Bronchial epithelial cell (primary cell): ENCODE measurements at regions not wholly inside any gene's neighbourhood (a gene's known extent, or its start where the extent isn't known, plus 50 kb on each side); places are given as distances from the start of the nearest gene placed in this dataset.

ENCODE experiments used
- DNase-seq: peaks from one replicate; pipeline ENCODE4 v3.0.0-alpha.2; 2010; ENCODE audit warnings: low read depth
- FAIRE-seq: peaks from 2 replicates; lab custom pipeline; 2011; peaks lifted over from hg19 to GRCh38; lab: Jason Lieb, UNC
- H3K27me3 ChIP-seq: 2 replicates; pipeline ENCODE4 v1.5.1; 2011; ENCODE audit warnings: low read length; ENCODE audit not compliant: control insufficient read depth, insufficient read depth
- H3K36me3 ChIP-seq: 2 replicates; pipeline ENCODE4 v1.5.1; 2011; ENCODE audit warnings: low read length; ENCODE audit not compliant: control insufficient read depth, insufficient read depth
- H3K4me3 ChIP-seq: 2 replicates; pipeline ENCODE4 v1.5.1; 2011; ENCODE audit warnings: mild to moderate bottlenecking, low read depth, low read length, control low read depth
- TF ChIP-seq, protein P1 (sequence below): IDR thresholded peaks from 2 replicates; pipeline ENCODE4 v1.5.1; 2011; ENCODE audit warnings: mild to moderate bottlenecking, moderate library complexity, low read length, control low read depth, inconsistent platforms; ENCODE audit not compliant: insufficient read depth, severe bottlenecking

DNA sequence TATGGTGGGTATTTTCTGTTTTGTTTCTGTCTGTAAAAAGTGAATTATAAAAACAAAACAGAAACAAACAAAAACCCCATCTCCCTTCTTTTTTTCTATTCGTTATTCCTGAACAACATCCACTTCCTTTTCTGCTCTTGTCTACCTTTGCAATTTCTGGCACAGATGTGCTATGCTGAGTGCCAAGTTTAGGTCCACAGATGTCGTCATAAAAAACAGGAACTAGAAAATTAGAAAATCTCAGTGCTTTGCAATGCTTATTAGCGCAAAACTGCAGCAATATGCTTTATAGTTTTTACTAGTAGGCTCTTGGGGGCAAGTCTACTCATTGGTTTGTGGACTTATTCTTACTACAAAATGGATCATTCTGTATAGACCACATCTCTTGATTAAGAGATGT is 94.2 kb upstream of the PRKCQ start:
- no peak overlapping the region for H3K4me3 ChIP-seq
- DNase-seq (no peak), FAIRE-seq (no peak)
- peaks cover 6% of the 10 kb centered on the region for H3K27me3 ChIP-seq
- TF ChIP-seq, protein P1, sequence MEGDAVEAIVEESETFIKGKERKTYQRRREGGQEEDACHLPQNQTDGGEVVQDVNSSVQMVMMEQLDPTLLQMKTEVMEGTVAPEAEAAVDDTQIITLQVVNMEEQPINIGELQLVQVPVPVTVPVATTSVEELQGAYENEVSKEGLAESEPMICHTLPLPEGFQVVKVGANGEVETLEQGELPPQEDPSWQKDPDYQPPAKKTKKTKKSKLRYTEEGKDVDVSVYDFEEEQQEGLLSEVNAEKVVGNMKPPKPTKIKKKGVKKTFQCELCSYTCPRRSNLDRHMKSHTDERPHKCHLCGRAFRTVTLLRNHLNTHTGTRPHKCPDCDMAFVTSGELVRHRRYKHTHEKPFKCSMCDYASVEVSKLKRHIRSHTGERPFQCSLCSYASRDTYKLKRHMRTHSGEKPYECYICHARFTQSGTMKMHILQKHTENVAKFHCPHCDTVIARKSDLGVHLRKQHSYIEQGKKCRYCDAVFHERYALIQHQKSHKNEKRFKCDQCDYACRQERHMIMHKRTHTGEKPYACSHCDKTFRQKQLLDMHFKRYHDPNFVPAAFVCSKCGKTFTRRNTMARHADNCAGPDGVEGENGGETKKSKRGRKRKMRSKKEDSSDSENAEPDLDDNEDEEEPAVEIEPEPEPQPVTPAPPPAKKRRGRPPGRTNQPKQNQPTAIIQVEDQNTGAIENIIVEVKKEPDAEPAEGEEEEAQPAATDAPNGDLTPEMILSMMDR, result no peak
- H3K36me3 ChIP-seq, result no peaks in the 10 kb centered on the region

DNA sequence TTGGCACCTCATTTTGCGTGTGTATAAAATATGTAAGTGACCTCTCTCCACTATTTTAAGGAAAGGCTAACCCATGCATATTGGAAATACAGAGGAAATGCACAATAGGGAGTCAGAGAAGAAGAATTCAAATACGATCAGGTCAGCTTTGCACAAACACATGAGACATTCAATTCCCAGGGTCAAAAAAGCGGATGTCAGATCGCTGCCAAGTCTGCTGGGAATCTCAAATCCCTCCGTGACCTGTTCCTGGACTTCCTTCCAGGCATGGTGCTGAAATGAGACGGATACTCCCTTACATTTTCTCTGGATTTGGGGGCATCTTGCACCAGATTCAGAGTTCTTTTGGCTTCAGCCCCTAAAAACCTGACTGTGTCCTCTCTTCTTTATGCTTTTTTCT is 91.9 kb upstream of the PRKCQ start:
- TF ChIP-seq, protein P1, result no peak
- Histone ChIP-seq H3K4me3 (no peak overlapping the region), H3K27me3 (peaks cover 6% of the 10 kb centered on the region), H3K36me3 (no peaks in the 10 kb centered on the region)
- FAIRE-seq, result no peak
- no peak for DNase-seq

DNA sequence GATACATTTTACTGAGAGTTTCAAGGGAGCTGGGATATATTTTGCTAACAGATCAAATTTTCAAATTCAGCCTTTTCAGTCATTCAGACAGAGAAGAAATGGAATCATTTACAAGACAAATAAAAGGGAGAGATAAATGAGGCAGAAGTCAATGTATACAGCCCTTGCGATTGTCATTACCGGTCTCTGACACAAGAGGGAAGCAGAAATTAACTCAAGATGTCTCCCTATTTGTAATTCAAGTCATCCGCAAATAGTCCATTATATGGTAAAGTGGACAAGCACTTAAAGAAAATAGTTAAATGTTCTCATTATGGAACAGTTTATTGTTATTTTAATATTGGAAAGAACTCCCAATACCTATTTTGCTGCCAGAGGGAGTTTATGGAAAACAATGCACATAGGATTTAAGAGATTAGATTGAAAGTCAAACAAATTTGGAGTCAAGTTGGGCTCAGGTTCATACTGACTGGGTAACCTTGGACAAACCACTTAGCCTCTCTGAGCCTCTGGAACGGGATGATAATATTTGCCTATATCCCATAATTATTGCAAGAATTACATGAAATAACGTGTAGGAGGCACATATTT is 89.3 kb upstream of the PRKCQ start:
- Histone ChIP-seq H3K27me3 (no peaks in the 10 kb centered on the region), H3K36me3 (no peaks in the 10 kb centered on the region), H3K4me3 (no peak overlapping the region)
- DNase-seq (peak; percentile 70), FAIRE-seq (no peak)
- TF ChIP-seq, protein P1, result peak; percentile 62

DNA sequence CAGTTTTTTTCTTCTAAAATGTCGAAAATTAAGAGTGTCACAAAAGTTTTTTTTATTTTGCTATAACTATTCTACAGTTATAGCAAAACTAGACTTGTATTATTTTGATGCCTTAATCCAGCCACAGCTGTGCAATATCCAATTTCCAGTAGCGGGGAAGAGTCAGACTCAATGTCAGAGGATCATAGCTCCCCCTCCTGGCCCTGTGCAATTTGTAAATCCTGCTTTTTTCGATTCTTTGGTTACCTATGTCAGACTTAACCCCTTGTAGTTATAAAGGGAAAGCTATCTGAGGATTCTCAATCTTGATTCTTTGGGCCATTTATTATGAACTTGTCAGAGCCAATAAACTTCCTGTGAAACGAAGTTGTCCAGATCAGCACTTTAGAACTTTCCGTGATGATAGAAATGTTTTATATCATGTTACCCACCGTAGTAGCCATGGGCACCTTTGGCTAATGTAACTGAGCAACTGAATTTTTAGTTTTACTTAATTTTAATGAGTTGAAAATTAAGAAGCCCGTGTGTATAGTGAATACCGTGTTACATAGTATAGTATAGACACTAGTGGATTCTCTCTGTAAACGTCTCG is 87.7 kb upstream of the PRKCQ start:
- DNase-seq (peak; percentile 57), FAIRE-seq (no peak)
- TF ChIP-seq, protein P1, result peak; percentile 67
- Histone ChIP-seq H3K4me3 (no peak overlapping the region), H3K27me3 (no peaks in the 10 kb centered on the region), H3K36me3 (no peaks in the 10 kb centered on the region)

DNA sequence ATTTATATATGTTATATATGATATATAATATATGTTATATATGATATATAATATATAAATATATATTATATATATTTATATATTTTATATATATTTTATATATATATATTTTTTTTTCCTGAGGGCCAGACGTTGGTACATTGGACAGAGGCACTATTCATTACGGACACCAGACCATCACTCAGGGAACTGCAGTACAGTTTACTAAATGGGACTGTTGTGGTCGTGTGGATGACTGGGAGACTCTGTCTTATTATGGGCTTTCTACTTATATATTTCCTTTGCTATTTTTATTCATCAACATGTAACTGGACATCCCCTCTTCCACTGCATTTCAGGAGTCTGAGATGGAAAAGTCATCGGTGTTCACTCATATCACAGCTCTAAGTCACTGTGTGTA is 87.1 kb upstream of the PRKCQ start:
- Histone ChIP-seq H3K4me3 (no peak overlapping the region), H3K27me3 (no peaks in the 10 kb centered on the region), H3K36me3 (no peaks in the 10 kb centered on the region)
- TF ChIP-seq, protein P1, result no peak
- FAIRE-seq (no peak), DNase-seq (no peak)

DNA sequence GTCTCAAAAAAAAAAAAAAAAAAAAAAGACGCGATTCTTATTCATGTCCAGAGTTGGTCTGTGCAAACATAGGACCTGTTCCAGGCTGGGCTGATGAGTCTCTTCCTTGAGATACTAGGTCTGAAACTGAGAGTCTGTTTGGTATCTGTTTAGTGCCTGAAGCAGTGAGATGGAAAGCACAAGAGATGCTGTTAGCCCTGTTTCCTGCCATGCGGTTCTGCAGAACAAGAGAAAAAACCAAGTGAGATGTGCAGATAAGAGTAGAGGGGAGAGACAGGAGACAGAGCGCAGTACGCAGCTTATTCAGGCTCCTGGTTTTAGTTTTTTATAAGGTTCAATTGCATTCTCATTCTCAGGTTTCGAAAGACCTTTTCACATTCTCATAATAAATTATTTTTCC is 85.8 kb upstream of the PRKCQ start:
- DNase-seq (no peak), FAIRE-seq (no peak)
- Histone ChIP-seq H3K36me3 (no peaks in the 10 kb centered on the region), H3K27me3 (no peaks in the 10 kb centered on the region), H3K4me3 (no peak overlapping the region)
- TF ChIP-seq, protein P1, result no peak
